Brain microvascular endothelial cell (primary cell): ENCODE measurements at regions not wholly inside any gene's neighbourhood (a gene's known extent, or its start where the extent isn't known, plus 50 kb on each side); places are given as distances from the start of the nearest gene placed in this dataset.

ENCODE experiments used
- DNase-seq: peaks from one replicate; pipeline ENCODE4 v3.0.0-alpha.2; 2020
- H3K27ac ChIP-seq: fragments of 250-450 bp; sonication (Bioruptor Pico); 2 replicates; pipeline ENCODE4 v1.5.1; 2020; ENCODE audit warnings: mild to moderate bottlenecking, moderate library complexity
- H3K27me3 ChIP-seq: fragments of 250-450 bp; sonication (Bioruptor Pico); replicated peaks from 2 replicates; pipeline ENCODE4 v1.5.1; 2020; ENCODE audit warnings: mild to moderate bottlenecking
- H3K36me3 ChIP-seq: fragments of 250-450 bp; sonication (Bioruptor Pico); replicated peaks from 2 replicates; pipeline ENCODE4 v1.5.1; 2020; ENCODE audit warnings: mild to moderate bottlenecking
- H3K4me3 ChIP-seq: 2 replicates; pipeline ENCODE4 v1.5.1; 2011; ENCODE audit warnings: low read depth, mild to moderate bottlenecking, control low read depth, low read length, moderate library complexity
- CTCF ChIP-seq: IDR thresholded peaks from 2 replicates; pipeline ENCODE4 v1.5.1; 2011; ENCODE audit warnings: low read depth, mild to moderate bottlenecking, moderate library complexity, low read length, control low read depth, inconsistent platforms; ENCODE audit errors: missing control alignments
- in situ Hi-C: cut with HindIII; loops from 2 replicates; pipeline ENCODE4 v1.10.0; 2017; ENCODE audit warnings: low sequenced_read_pairs, low pct_ligation_motif_present

- no peaks in the 10 kb centered on the region for H3K27me3 ChIP-seq
- no peak overlapping the region for H3K4me3 ChIP-seq
- no peak overlapping the region for H3K27ac ChIP-seq
- TF ChIP-seq CTCF = no peak
- H3K36me3 ChIP-seq = no peaks in the 10 kb centered on the region
- in situ Hi-C loops = no loop called here
- DNase-seq = no peak
Measured at GRCh38 chr3:72199530-72199929, 414.6 kb upstream of the PROK2 start.

- Histone ChIP-seq H3K27me3 (no peaks in the 10 kb centered on the region), H3K27ac (no peak overlapping the region), H3K36me3 (no peaks in the 10 kb centered on the region), H3K4me3 (no peak overlapping the region)
- TF ChIP-seq CTCF = no peak
- in situ Hi-C loops = no loop called here
- DNase-seq = no peak
Measured at GRCh38 chr3:72196377-72196929, 411.5 kb upstream of the PROK2 start.

- in situ Hi-C loops = no loop called here
- no peak for DNase-seq
- Histone ChIP-seq H3K27ac (no peak overlapping the region), H3K4me3 (no peak overlapping the region), H3K36me3 (no peaks in the 10 kb centered on the region), H3K27me3 (no peaks in the 10 kb centered on the region)
- TF ChIP-seq CTCF = no peak
Measured at GRCh38 chr3:72195895-72196294, 410.9 kb upstream of the PROK2 start.

GRCh38 chr3:72194458-72194857, 409.5 kb upstream of the PROK2 start:
- in situ Hi-C loops = no loop called here
- no peak for TF ChIP-seq CTCF
- H3K27me3 ChIP-seq = no peaks in the 10 kb centered on the region
- no peaks in the 10 kb centered on the region for H3K36me3 ChIP-seq
- no peak for DNase-seq
- H3K27ac ChIP-seq = no peak overlapping the region
- no peak overlapping the region for H3K4me3 ChIP-seq

- Histone ChIP-seq H3K36me3 (no peaks in the 10 kb centered on the region), H3K4me3 (no peak overlapping the region), H3K27me3 (no peaks in the 10 kb centered on the region), H3K27ac (no peak overlapping the region)
- peak; percentile 14 for DNase-seq
- TF ChIP-seq CTCF = no peak
- in situ Hi-C loops = no loop called here
Measured at GRCh38 chr3:72193771-72194430, 409.0 kb upstream of the PROK2 start.

GRCh38 chr3:72192572-72192971, 407.6 kb upstream of the PROK2 start:
- TF ChIP-seq CTCF = no peak

More at GRCh38 chr3:72192572-72192971, 407.6 kb upstream of the PROK2 start:
- Histone ChIP-seq H3K27me3 (no peaks in the 10 kb centered on the region), H3K4me3 (no peak overlapping the region), H3K27ac (no peak overlapping the region), H3K36me3 (no peaks in the 10 kb centered on the region)
- DNase-seq = no peak
- in situ Hi-C loops = no loop called here
